ENCODE measurements at regions not wholly inside any gene's neighbourhood (a gene's known extent, or its start where the extent isn't known, plus 50 kb on each side); places are given as distances from the start of the nearest gene placed in this dataset.

GRCh38 chr7:144982133-144982532 lies 146.3 kb upstream of the TPK1 start:
- no peak for TF ChIP-seq EZH2phosphoT487 (IDR thresholded peaks at IDR 0.05; ENCODE audit: borderline replicate concordance, low read depth, low read length)
- Histone ChIP-seq H3K4me3 (ENCODE audit: low read depth, low read length, poor library complexity, severe bottlenecking) (no peak overlapping the region), H3K9me3 (ENCODE audit: low read length) (no peaks in the 10 kb centered on the region), H4K20me1 (ENCODE audit: insufficient read depth, low read length) (no peaks in the 10 kb centered on the region), H3K27ac (ENCODE audit: low read depth, low read length, poor library complexity, severe bottlenecking) (no peak overlapping the region), H3K79me2 (ENCODE audit: insufficient read depth, low read depth, low read length) (no peaks in the 10 kb centered on the region), H2AFZ (ENCODE audit: low read length) (no peak overlapping the region), H3K4me2 (ENCODE audit: low read length) (no peak overlapping the region), H3K36me3 (ENCODE audit: insufficient read depth, low read length) (no peaks in the 10 kb centered on the region), H3K9me2 (ENCODE audit: insufficient read depth, low read length) (no peaks in the 10 kb centered on the region), H3K4me1 (ENCODE audit: insufficient read depth, low read length, poor library complexity, severe bottlenecking) (no peaks in the 10 kb centered on the region)
- intact Hi-C loops (cut with micrococcal nuclease; ENCODE audit: unreplicated experiment) = no loop called here
- DNase-seq (ENCODE audit: low spot score) = no peak
- CTCF ChIA-PET (ENCODE audit: unreplicated experiment) = no interaction called here
- POLR2A ChIA-PET = no interaction called here
- no TSS peak for BruUV-seq (replicated peaks)

- ChIA-PET CTCF (ENCODE audit: unreplicated experiment) (no interaction called here), POLR2A (no interaction called here)
- Histone ChIP-seq H3K9me3 (ENCODE audit: low read length) (no peaks in the 10 kb centered on the region), H3K9me2 (ENCODE audit: insufficient read depth, low read length) (no peaks in the 10 kb centered on the region), H3K36me3 (ENCODE audit: insufficient read depth, low read length) (no peaks in the 10 kb centered on the region), H2AFZ (ENCODE audit: low read length) (no peak overlapping the region), H3K4me2 (ENCODE audit: low read length) (no peak overlapping the region), H3K27ac (ENCODE audit: low read depth, low read length, poor library complexity, severe bottlenecking) (no peak overlapping the region), H3K4me1 (ENCODE audit: insufficient read depth, low read length, poor library complexity, severe bottlenecking) (no peaks in the 10 kb centered on the region), H4K20me1 (ENCODE audit: insufficient read depth, low read length) (no peaks in the 10 kb centered on the region), H3K4me3 (ENCODE audit: low read depth, low read length, poor library complexity, severe bottlenecking) (no peak overlapping the region), H3K79me2 (ENCODE audit: insufficient read depth, low read depth, low read length) (no peaks in the 10 kb centered on the region)
- BruUV-seq (replicated peaks) = no TSS peak
- no peak for DNase-seq (ENCODE audit: low spot score)
- TF ChIP-seq, protein P1, sequence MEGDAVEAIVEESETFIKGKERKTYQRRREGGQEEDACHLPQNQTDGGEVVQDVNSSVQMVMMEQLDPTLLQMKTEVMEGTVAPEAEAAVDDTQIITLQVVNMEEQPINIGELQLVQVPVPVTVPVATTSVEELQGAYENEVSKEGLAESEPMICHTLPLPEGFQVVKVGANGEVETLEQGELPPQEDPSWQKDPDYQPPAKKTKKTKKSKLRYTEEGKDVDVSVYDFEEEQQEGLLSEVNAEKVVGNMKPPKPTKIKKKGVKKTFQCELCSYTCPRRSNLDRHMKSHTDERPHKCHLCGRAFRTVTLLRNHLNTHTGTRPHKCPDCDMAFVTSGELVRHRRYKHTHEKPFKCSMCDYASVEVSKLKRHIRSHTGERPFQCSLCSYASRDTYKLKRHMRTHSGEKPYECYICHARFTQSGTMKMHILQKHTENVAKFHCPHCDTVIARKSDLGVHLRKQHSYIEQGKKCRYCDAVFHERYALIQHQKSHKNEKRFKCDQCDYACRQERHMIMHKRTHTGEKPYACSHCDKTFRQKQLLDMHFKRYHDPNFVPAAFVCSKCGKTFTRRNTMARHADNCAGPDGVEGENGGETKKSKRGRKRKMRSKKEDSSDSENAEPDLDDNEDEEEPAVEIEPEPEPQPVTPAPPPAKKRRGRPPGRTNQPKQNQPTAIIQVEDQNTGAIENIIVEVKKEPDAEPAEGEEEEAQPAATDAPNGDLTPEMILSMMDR (conservative IDR thresholded peaks at IDR 0.05; ENCODE audit: low read length) = no peak
- TF ChIP-seq EZH2phosphoT487 (IDR thresholded peaks at IDR 0.05; ENCODE audit: borderline replicate concordance, low read depth, low read length) = no peak
- intact Hi-C loops (cut with micrococcal nuclease; ENCODE audit: unreplicated experiment) = no loop called here
Measured at GRCh38 chr7:144975882-144976281, 140.0 kb upstream of the TPK1 start.

DNA sequence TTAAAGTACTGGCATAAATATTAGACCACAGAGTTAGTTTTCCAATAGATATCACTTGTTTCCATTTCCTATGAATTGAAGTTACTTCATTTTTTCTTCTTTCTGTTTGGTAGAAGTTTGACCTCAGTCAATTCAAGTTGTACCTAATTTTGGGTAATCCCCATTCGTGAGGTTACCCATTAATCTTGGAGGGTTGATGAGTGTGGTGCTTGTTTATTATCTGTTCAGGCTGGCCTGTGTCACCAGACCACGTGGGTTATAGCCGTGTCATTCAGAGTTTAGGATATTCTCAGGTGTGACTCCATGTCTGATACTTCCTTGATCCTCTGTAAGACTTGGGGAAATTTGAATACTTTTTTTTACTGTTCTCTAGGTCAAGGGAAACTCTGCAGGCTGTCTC lies 133.9 kb upstream of the TPK1 start:
- H3K79me2 ChIP-seq (ENCODE audit: insufficient read depth, low read depth, low read length) = no peaks in the 10 kb centered on the region
- DNase-seq (ENCODE audit: low spot score) = no peak

More for the DNA sequence above, 133.9 kb upstream of the TPK1 start:
- no peaks in the 10 kb centered on the region for H3K4me1 ChIP-seq (ENCODE audit: insufficient read depth, low read length, poor library complexity, severe bottlenecking)
- no TSS peak for BruUV-seq (replicated peaks)
- CTCF ChIA-PET (ENCODE audit: unreplicated experiment) = no interaction called here
- H3K36me3 ChIP-seq (ENCODE audit: insufficient read depth, low read length) = no peaks in the 10 kb centered on the region
- TF ChIP-seq, protein P1 (conservative IDR thresholded peaks at IDR 0.05; ENCODE audit: low read length) = no peak
- TF ChIP-seq EZH2phosphoT487 (IDR thresholded peaks at IDR 0.05; ENCODE audit: borderline replicate concordance, low read depth, low read length) = no peak
- no peak overlapping the region for H3K4me3 ChIP-seq (ENCODE audit: low read depth, low read length, poor library complexity, severe bottlenecking)
- intact Hi-C loops (cut with micrococcal nuclease; ENCODE audit: unreplicated experiment) = no loop called here
- H3K9me2 ChIP-seq (ENCODE audit: insufficient read depth, low read length) = no peaks in the 10 kb centered on the region
- H2AFZ ChIP-seq (ENCODE audit: low read length) = no peak overlapping the region
- H3K4me2 ChIP-seq (ENCODE audit: low read length) = no peak overlapping the region
- no peak overlapping the region for H3K27ac ChIP-seq (ENCODE audit: low read depth, low read length, poor library complexity, severe bottlenecking)
- H4K20me1 ChIP-seq (ENCODE audit: insufficient read depth, low read length) = no peaks in the 10 kb centered on the region
- H3K9me3 ChIP-seq (ENCODE audit: low read length) = no peaks in the 10 kb centered on the region
- POLR2A ChIA-PET = no interaction called here

All from OCI-LY7 (cell line).